ENCODE measurements at regions not wholly inside any gene's neighbourhood (a gene's known extent, or its start where the extent isn't known, plus 50 kb on each side); places are given as distances from the start of the nearest gene placed in this dataset.

GRCh38 chr2:220075835-220076234, 448.4 kb downstream of the SLC4A3 start:
- TF ChIP-seq CTCF (tag by site-specific recombination; IDR thresholded peaks at IDR 0.05) (no peak), ZNF449 (tag by site-specific recombination; IDR thresholded peaks at IDR 0.05) (no peak), REST (tag by site-specific recombination; IDR thresholded peaks at IDR 0.05) (no peak), ZNF324 (tag by site-specific recombination; IDR thresholded peaks at IDR 0.05) (no peak), ZBTB8A (tag by site-specific recombination; IDR thresholded peaks at IDR 0.05) (no peak), ZNF221 (tag by site-specific recombination; IDR thresholded peaks at IDR 0.05; ENCODE audit: borderline replicate concordance) (no peak), GLI4 (tag by site-specific recombination; IDR thresholded peaks at IDR 0.05) (no peak), KLF7 (tag by site-specific recombination; IDR thresholded peaks at IDR 0.05; ENCODE audit: borderline replicate concordance) (no peak), ZNF704 (tag by site-specific recombination; IDR thresholded peaks at IDR 0.05) (no peak), ZNF416 (tag by site-specific recombination; IDR thresholded peaks at IDR 0.05) (no peak), ZBTB44 (tag by site-specific recombination; IDR thresholded peaks at IDR 0.05) (no peak), ZNF24 (tag by site-specific recombination; IDR thresholded peaks at IDR 0.05) (no peak)
